ENCODE measurements at regions not wholly inside any gene's neighbourhood (a gene's known extent, or its start where the extent isn't known, plus 50 kb on each side); places are given as distances from the start of the nearest gene placed in this dataset.

GRCh38 chr1:55552636-55553035 lies 337.5 kb upstream of the USP24 start:
- DNase-seq = no peak

DNA sequence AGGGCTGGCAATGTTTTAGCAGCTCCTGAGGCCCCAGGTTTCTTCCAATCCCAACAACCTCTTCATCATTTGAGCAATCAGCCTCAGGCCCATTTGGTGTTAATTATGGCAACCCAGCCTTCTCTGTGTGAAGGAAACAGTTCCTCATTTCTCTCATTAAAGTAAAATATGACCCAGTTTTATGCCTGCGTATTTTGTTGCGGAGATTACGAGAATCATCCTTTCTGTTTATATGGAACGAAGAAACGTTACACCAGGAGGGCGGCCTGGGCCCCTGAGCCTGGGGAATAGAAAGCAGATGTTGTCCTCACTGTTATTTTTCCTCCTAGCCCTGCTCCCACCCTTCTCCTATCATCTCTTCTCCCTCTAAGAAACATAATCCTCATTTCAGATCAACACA lies 332.2 kb upstream of the USP24 start:
- DNase-seq = no peak

DNA sequence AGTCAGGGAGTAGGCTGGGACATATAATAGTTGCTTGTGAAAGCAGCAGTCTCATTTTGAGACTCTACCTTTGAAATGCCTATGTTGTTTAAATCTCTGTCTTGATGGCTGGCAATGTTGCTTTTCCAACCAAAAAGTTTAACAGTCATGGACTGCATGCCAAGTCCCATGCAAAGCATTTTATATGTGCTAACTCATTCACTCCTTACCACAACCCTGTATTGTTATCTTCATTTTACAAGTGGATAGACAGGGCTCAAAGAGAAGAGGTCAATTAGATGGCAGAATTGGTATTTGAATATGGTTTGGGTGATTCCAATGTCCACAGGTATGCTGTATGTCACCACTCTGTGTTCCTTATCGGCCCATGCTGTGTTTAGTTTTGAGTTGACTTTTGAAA lies 331.4 kb upstream of the USP24 start:
- DNase-seq = no peak

DNA sequence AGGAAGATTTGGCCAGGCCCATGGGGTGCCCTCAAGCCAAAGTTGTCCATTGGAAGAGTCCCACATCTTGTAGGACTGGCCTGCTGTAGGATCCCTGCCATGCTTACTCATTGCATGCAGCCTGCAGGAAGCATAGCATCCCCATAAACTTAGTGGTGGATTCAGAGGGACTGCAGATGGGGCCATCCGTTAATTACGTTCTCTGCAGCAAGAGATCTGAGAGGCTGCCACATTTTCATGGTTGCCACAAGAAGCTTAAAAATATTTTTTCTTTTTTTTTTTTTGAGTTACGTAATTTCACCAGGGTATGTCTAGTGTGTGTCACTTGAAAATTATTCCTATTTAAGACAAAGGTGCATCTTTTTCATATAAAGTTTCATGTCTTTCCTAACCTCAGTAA lies 329.7 kb upstream of the USP24 start:
- DNase-seq = no peak

DNA sequence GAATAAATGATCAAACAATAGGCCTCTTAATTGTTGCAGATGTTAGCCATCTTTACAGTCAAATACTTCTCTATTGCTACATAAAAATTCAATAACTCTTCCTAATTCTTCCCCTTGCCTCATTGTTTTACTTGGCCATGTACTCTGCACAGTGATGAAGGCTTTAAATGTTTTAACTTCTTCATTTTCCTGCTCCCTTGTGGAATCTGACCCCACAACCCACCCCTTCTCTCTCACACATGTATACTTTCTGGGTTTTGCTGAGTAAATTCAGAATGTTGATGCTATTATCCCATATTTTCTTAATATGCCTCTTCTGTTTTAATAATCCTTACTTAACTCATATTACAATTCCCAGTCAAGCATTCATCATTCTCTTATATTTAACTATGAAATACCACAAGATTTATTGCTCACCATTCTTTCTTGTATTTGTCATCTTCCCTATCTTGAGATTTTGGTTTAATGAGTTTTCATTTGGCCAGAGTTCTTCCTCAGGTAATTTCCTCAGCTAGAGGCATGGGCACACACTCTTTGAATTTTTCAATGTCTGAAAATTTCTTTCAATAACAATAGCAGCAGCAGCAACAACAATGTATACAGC lies 327.8 kb upstream of the USP24 start:
- no peak for DNase-seq

DNA sequence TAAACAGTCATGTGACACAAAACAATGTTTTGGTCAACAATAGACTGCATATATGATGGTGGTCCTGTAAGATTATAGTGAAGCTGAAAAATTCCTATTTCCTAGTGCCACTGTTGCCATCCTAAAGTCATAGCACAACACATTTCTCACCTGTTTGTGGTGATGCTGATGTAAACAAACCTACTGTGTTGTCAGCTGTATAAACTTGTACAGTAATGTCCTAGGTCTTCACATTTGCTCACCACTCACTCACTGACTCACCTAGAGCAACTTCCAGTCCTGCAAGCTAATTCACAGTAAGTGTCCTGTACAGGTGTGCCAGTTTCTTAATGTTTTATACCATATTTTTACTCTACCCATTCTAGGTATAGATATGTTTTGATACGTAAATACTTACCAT lies 326.1 kb upstream of the USP24 start:
- no peak for DNase-seq

- no peak for DNase-seq
Measured at GRCh38 chr1:55539652-55540512, 324.7 kb upstream of the USP24 start.

- no peak for DNase-seq
Measured at GRCh38 chr1:55538428-55538827, 323.3 kb upstream of the USP24 start.

DNA sequence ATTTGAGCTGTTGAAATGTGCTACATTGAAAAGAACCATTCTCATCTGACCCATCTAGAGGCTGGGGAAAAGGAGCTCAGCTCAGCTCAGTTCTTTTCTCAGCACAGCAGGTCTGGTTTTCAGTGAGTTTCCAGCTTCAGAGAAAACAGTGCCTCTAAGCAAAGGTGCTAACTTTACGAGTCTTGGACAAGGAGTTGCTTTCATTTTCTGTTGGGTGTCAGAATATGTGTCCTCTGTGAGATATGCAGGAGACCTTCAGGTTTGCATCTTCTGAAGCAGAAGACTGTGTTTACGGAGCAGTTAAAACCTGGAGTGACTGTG lies 321.3 kb upstream of the USP24 start:
- DNase-seq = no peak

GRCh38 chr1:55535724-55536544 lies 320.8 kb upstream of the USP24 start:
- DNase-seq = no peak

DNA sequence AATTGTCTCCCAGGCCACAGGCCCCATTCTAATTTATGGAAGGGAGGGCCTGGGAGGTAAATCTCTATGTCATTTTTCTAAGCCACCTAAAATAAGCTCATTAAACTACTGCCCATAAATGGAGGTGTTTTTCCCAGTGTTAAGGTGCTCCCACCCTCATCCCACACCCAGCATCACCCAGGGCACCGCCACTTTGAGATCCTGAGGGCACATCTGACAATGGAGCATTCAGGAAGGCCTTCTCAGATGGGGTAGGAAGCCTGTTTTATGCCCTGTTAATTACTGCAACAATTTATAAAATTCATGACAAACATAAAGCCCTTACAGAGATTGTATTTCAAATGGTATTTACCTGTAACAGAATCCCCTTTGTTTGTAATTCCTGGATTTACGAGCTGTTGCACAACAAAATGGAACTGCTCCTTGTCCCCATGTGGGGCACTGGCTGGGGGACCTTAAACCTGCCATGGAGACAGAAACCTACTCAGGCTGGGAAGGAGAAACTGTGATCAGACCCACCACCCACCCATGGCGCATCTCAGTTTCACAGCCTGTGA lies 319.5 kb upstream of the USP24 start:
- DNase-seq = no peak

DNA sequence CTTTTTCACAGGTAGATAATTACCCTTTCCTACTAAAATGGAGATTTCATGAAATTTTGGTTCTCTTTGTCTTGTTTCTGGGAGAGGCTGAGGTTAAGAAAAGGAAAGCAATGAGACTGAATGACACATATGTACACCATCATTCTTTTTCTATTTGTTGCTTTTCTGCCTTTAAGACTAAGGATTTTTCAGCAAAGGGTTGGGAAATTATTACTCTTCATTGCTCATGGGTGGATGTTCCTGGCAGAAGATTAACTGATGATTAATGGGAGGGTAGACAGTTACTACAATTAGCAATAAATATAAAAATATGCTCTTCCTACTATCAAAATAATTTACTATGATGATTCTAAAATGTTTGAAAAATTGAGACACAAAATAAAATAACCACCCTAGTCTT lies 316.5 kb upstream of the USP24 start:
- no peak for DNase-seq

- DNase-seq = no peak
Measured at GRCh38 chr1:55530749-55531478, 315.8 kb upstream of the USP24 start.

DNA sequence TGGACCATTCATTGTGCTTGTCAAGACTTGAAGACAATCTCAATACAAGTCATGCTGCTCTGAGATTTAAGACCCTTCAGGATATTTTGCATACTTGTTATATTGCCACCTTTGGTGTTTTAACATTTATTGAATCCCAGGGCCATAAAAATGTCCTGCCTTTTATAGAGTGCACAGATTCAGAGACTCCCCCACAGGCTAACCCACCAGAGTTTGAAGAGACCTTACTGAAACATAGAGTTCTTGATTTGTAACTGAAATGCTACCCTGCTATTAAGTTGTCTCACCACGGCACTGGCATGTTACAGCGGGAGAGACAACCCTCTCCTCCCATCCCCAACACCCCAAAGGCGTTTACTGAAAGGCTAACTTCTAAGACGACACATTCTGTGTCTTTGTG lies 313.9 kb upstream of the USP24 start:
- no peak for DNase-seq

DNA sequence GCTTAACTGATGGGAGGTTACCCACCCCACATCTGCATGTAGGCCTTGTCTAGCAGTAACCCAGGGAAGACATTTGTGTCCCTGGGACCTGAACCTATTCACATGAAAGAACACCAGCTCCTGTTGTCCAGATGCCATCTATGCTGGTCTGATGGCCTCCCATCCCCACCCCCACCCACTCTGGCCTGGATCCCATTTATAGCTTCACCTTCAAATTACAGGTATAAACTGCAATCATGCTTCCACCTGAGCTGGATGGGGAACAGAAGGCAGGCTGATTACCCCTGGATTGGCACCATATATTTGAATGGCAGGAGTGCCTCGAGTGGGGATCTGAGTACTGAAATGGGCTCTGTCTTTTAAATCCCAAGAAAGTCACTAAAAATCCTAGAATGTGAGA lies 312.7 kb upstream of the USP24 start:
- no peak for DNase-seq

GRCh38 chr1:55526716-55527115 lies 311.6 kb upstream of the USP24 start:
- DNase-seq = no peak

DNA sequence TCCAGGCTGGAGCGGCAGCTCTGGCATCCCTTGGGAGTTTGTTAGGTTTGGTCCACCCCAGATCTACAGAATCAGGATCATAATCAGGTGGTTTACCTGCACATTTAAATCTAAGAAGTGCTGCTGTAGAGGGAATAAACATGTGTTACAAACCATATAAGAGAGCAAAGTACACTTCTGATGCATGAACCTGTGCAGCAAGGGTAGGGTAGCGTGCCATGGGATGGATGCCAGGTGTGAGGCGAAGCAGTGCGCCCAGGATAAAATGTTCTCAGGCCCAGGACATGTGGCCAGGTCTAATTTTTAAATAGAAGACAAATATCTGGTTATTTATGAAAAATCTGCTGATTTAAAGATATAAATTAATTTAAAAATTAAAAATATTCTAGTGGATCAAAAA lies 308.8 kb upstream of the USP24 start:
- no peak for DNase-seq

- DNase-seq = no peak
Measured at GRCh38 chr1:55522982-55523381, 307.8 kb upstream of the USP24 start.

DNA sequence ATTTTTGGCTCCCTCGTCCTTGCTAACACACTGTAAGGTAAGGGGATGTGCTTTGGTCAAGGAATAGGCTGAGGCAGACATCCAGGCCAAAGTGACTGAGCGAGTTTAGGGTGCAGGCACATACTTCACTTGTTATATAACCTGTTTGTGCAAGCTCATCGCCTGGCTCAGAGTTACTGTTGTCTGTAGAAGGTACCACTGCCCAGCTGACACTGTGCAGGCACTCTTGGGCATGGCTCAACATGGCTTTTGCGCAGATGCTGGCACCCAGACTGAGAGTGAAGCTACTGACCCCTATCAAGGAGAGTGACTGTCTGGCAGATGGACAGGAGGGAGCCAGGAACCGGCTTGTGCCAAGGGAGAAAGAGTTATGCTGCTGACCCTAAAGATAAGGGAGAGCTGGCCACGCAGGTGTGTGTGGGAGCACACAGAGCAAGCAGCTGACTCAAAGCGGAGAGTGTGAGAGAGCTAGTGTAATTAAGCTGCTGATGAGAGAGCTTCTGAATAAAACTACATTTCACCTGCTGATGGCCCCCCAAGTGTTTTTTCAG lies 307.3 kb upstream of the USP24 start:
- DNase-seq = no peak

GRCh38 chr1:55520861-55521260 lies 305.7 kb upstream of the USP24 start:
- DNase-seq = no peak

DNA sequence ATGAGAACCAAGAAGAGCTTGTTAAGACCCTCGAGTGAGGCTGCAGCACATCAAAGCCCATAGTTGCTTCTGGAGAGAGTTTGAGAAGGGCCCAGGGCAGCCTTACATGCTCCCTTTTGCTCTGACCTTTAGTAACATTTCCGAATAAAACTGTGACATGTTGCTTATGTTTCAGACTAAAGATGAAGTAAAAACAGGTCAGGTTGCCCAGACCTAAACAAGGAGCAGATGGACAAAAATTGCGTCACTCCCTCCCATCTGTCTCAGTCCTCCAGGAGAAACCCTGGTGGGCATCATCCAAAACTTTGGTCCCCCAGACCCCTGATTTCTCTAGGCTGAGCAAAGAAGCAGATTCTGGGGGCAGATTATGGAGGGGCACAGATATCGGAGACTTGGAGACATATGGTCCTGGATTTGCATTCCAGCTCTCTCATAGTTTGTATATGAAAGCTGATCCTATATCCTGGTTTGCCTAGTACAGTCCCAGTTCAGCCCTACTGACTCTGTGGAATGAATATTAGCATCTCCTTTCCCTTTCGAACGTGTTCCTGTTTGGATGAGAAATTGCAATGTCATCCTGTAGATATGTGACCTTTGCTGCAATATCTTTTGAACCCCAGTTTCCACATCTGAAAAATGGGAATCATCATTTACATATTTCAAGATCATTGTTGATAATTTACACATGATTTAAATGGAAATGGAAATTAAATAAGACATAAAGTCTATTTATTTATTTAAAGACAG lies 304.9 kb upstream of the USP24 start:
- no peak for DNase-seq

DNA sequence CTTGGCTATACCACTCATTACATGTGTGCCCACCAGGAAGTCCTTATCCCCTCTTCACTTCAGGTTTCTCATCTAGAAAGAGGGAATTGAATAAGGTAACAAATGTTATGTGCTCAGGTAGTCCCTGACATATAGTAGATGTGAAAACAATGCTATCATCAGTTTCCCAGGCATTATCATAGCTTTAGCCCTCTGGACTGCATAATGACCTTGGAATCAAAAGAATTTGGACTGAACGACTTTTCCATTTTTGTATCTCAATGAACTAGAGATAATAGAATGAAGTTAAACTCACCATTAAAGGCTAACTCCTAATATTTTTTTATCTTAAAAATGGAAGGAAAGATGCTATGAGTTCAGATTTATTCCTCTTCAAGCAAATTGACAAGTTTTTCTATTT lies 304.1 kb upstream of the USP24 start:
- DNase-seq = no peak
